Stimulated activated CD8-positive, alpha-beta memory T cell treated with anti-CD3 and anti-CD28 coated beads, Interleukin-4, amount 100 ng/mL, for 4 hours (primary cell): ENCODE measurements at regions not wholly inside any gene's neighbourhood (a gene's known extent, or its start where the extent isn't known, plus 50 kb on each side); places are given as distances from the start of the nearest gene placed in this dataset.

Source experiments
- DNase-seq, 2 donors: peaks; one replicate each; pipeline ENCODE4 v3.0.0-alpha.2; 2020; ENCODE audit warnings: low read depth in 2 of 2, low spot score in 1 of 2

DNA sequence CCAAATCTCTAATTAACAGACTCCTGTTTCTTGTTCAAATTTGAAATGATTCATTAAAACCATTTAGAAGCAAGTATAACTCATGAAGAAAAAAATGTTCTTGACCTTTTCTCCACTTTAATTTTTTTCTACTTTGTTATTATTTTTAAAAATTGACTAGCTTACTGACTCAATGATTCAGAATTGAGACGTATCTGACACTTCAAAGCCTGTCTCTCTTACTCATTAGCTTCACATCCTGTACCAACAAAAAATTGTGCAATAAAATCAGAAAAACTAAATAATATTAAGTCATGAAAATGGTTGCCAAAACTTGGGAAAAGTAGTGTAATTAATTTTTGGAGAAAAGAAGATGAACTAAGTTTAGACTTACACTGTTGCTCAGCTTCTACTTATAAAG is 331.2 kb downstream of the SLC16A7 start:
- DNase-seq, result no peak

- no peak for DNase-seq
These were observed 332.6 kb downstream of the SLC16A7 start for GRCh38 chr12:59928416-59928815.

DNA sequence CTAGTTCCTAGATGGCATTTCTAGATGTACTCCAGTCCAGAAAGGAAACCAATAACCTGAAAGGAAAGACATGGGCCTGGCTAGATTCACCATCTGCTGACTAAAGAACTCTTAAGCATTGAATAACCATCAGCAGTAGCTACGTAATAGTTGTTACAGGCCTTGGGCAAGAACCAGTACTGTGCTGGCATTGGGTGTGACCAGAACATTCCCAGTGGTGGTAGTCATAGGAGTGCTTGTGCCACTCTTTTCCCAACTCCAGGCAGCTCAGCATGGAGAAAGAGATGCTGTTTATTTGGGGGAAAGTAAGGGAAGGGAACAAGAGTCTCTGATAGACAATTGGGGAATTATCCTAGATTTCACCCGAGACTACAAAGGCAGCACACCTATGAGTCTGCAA is 333.3 kb downstream of the SLC16A7 start:
- DNase-seq, result no peak

DNA sequence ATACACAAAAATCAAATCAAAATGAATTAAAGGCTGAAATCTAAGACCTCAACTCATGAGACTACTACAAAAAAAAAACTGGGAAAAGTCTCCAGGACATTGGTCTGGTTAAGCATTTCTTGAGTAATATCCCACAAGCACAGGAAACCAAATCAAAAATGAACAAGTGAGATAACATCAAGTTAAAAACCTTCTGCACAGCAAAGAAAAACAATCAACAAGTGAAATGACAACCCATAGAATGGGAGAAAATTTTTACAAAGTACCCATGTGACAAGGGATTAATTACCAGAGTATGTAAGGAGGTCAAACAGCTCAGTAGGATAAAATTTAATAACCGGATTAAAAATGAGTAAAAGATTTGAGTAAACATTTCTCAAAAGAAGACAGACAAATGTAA is 338.7 kb downstream of the SLC16A7 start:
- no peak for DNase-seq

GRCh38 chr12:59936534-59936933 is 340.7 kb downstream of the SLC16A7 start:
- no peak for DNase-seq

DNA sequence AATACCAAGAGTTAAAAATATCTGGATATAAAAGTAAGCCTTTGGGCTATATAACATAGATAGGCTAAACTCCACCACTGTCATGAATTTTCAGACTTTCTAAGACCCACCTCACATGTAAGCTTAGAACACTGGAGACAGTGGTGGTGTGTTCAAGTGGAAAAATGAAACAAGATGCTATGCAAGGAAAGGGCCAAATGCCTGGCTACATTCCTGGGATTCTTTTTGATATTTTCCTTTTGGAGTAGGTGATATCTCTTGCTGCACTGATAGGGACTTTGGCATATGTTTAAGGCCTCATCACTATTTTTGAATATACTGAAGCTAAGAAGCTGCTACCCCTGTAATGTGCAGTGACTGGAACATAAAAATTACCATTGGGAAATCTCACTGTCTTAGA is 341.3 kb downstream of the SLC16A7 start:
- DNase-seq, result no peak

DNA sequence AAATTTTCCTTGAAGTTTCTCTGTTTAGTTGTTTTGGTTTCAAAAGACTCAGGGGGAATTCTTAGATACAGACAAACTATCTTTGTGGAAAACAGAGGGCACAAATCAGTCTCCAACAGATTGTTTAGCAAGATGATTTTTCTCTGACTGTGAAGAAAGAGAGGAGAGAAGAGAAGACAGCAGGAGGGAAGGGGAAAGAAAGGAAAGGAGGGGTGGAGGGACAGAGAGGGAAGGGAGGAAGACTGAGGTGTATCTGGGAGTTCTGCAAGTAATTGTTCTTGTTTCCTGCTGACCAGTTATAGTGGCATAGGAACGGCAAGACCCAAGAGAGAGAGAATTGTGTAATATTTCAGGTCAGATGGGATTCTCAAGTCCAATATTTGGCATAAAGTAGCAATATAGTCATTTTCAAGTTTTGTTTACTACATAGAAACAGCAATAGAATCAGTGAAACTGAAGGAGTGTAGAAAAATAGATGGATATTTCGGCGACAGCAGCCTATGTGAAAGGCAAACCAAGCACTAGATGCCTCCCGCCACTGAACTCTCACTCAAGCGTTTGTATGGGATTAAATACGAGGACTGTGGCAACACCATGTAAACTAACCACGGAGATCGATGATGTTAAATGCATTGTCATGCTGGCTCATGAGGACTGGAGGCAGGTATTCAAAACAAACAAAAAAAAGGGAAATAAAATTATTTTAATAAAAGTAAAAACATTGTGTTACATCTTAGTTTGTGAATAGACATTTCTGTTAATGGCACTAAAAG is 342.5 kb downstream of the SLC16A7 start:
- DNase-seq, result no peak

GRCh38 chr12:59940631-59941342 is 345.0 kb downstream of the SLC16A7 start:
- DNase-seq, result no peak

DNA sequence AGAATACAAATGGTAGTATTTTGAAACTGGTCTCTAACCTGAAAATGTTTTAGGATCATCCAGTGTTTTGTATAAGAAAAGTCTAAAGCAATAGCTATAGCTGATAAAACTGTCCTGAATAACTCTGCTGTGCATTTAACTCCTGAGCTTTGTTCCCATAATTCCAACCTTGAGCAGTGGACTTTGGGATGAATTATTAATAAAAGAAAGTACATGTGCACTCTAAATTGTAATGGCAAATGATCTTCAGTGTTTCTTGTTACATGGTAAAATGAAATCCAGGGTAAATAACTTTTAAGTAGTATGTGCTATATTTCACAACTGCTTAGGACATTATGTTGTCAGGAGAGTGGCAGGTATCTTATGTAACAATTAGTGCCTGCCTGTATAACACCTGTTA is 345.6 kb downstream of the SLC16A7 start:
- DNase-seq, result no peak

DNA sequence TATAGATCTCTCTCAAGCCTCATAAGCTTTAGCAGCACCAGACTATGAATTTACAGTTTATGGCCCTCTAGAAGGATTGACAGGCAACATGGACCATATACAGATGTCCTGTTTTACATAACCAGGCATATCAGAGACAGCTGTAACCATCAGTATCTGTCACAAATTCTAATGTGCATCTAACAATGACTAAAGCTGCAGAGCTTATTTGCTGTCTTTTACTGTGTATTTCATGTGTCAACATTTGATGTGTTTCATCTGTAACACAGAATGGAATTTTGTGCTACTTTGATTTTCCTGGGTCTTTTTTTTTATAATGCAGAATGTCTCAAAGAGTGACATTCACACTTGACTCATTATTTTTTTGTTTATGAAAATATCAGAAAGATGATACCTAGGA is 348.3 kb downstream of the SLC16A7 start:
- no peak for DNase-seq

GRCh38 chr12:59946635-59947034 is 350.8 kb downstream of the SLC16A7 start:
- no peak for DNase-seq

GRCh38 chr12:59963546-59963945 is 367.7 kb downstream of the SLC16A7 start:
- DNase-seq, result no peak

DNA sequence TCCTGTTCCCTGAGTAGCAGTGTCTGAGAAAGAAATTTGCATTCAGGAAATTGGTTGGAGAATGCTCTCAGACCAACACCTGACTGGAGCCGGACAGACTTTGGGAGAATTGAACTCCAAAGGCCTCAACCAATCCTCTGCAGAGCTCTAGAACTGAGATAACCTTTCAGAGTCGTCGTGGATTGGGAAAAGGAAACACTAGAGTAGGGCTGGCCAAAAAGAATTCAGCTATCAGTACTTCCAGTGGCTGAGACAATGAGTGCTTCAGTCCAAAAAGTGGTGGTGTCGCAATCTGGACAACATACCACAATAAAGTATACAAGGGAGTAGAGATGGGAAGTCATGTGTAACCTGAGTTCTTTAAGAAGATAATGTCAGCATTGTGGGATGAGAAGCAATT is 377.1 kb downstream of the SLC16A7 start:
- DNase-seq, result no peak

DNA sequence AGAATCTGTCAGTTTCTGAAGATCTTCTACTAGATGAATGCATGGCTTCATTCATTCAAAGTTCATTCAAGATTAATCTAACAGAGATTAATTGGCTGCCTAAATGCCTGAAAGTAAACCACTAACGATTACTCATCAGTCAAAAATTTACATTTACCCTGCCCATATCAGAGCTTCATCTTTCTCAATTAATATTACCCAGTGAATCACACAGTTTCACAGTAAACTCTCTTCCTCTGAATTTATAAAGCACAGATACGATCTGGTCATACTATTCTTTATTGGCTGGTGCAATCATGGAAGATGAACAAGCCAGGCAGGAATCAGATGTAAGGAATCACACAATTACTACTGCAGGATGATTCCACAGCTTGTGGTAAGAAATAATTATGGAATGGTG is 377.7 kb downstream of the SLC16A7 start:
- DNase-seq, result no peak

GRCh38 chr12:59977779-59978178 is 381.9 kb downstream of the SLC16A7 start:
- no peak for DNase-seq

GRCh38 chr12:59980476-59980875 is 384.6 kb downstream of the SLC16A7 start:
- no peak for DNase-seq

GRCh38 chr12:59999291-59999690 is 403.5 kb downstream of the SLC16A7 start:
- DNase-seq, result no peak

GRCh38 chr12:60010486-60010885 is 414.7 kb downstream of the SLC16A7 start:
- DNase-seq, result no peak

GRCh38 chr12:60012659-60013058 is 416.8 kb downstream of the SLC16A7 start:
- DNase-seq, result no peak

DNA sequence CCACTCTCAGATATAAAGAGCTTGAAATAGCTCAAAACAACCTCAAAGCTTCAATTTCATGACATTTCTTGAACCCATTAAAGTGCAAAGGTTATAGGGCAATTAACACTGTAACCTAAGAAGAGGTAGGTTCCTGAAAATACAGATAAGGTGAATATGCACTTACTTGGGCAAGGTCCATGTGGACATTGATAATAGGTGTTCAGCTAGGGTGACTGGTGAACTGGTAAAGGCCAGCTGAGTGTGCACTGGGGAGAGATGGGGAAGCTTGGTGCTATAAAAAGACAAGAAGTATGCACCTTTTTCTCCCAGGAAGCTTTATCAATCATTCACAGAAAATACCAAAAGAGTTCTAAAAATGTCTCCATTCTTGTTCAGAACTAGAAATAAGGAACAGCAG is 418.6 kb downstream of the SLC16A7 start:
- DNase-seq, result no peak

GRCh38 chr12:60020068-60020467 is 424.2 kb downstream of the SLC16A7 start:
- no peak for DNase-seq

DNA sequence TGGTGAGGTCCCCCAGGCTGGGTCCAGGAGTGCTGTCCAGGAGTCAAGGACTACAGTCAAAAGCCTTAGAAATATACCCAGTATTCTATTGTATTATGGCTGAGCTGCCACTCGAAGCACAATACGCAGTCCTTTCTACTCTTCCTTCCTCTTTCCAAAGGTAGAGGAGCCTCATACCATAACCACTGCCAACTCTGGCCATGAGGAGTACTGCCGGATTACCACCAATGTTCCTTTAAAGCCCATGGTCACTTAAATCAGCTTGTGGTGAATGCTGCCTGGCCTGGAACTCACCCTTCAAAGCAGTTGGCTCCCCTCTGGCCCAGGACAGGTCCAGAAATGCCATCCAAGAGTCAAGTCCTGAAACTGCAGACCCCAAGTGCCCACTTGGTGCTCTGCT is 425.4 kb downstream of the SLC16A7 start:
- no peak for DNase-seq

GRCh38 chr12:60027266-60027665 is 431.4 kb downstream of the SLC16A7 start:
- DNase-seq, result no peak
